Mammary epithelial cell (primary cell): ENCODE measurements at regions not wholly inside any gene's neighbourhood (a gene's known extent, or its start where the extent isn't known, plus 50 kb on each side); places are given as distances from the start of the nearest gene placed in this dataset.

Experiments used
- EZH2 ChIP-seq: IDR thresholded peaks from 2 replicates; pipeline ENCODE4 v1.6.1; 2012; ENCODE audit warnings: low read length, inconsistent platforms, borderline replicate concordance
- TF ChIP-seq, protein P1 (sequence below), 2 donors: IDR thresholded peaks in 1 of 2; conservative IDR thresholded peaks in 1 of 2; 2 replicates each; pipeline ENCODE4 v1.5.1; 2011 to 2012; ENCODE audit warnings: inconsistent platforms in 2 of 2, low read length in 2 of 2, mild to moderate bottlenecking in 2 of 2, control low read depth in 1 of 2, low read depth in 1 of 2; ENCODE audit not compliant: insufficient read depth in 1 of 2; ENCODE audit errors: extremely low read depth in 1 of 2

GRCh38 chr2:48873666-48874065 lies 118.1 kb upstream of the LHCGR start:
- TF ChIP-seq, protein P1, sequence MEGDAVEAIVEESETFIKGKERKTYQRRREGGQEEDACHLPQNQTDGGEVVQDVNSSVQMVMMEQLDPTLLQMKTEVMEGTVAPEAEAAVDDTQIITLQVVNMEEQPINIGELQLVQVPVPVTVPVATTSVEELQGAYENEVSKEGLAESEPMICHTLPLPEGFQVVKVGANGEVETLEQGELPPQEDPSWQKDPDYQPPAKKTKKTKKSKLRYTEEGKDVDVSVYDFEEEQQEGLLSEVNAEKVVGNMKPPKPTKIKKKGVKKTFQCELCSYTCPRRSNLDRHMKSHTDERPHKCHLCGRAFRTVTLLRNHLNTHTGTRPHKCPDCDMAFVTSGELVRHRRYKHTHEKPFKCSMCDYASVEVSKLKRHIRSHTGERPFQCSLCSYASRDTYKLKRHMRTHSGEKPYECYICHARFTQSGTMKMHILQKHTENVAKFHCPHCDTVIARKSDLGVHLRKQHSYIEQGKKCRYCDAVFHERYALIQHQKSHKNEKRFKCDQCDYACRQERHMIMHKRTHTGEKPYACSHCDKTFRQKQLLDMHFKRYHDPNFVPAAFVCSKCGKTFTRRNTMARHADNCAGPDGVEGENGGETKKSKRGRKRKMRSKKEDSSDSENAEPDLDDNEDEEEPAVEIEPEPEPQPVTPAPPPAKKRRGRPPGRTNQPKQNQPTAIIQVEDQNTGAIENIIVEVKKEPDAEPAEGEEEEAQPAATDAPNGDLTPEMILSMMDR (conservative IDR thresholded peaks at IDR 0.05 in 1 of 2, IDR thresholded peaks at IDR 0.05 in 1 of 2; ENCODE audit: extremely low read depth in 1 of 2, insufficient read depth in 1 of 2, low read depth in 1 of 2, low read length in 2 of 2): no peak
- TF ChIP-seq EZH2: no peak
